Psoas muscle (tissue), 7 donors: ENCODE measurements at regions not wholly inside any gene's neighbourhood (a gene's known extent, or its start where the extent isn't known, plus 50 kb on each side); places are given as distances from the start of the nearest gene placed in this dataset.
"Not testable (repeated sequence)": the region's sequence is repeated elsewhere in the genome, so short reads cannot be mapped to it uniquely, and the experiment has no call there.

Source experiments
- ATAC-seq, 4 donors: fragments of 200-7000 bp; cut with Tn5 transposase; one replicate each; pipeline ENCODE4 v1.9.1; 2020; ENCODE audit warnings: moderate library complexity in 3 of 4, mild to moderate bottlenecking in 2 of 4
- DNase-seq, 2 donors: peaks; one replicate each; pipeline ENCODE4 v3.0.0-alpha.2; 2020
- H3K27ac ChIP-seq: fragments of 200-600 bp; one replicate; pipeline ENCODE4 v1.8.0; 2022
- H3K27me3 ChIP-seq, 3 donors: fragments of 200-600 bp in 1 of 3; one replicate each; pipeline versions ENCODE4 v1.6.1 to v1.8.0; 2013 to 2022; ENCODE audit warnings: low read length in 2 of 3, mild to moderate bottlenecking in 2 of 3, moderate library complexity in 1 of 3; ENCODE audit not compliant: insufficient read depth in 3 of 3
- H3K36me3 ChIP-seq, 2 donors: fragments of 200-600 bp in 1 of 2; one replicate each; pipeline versions ENCODE4 v1.6.1 to v1.8.0; 2013 to 2022; ENCODE audit warnings: low read depth in 1 of 2, mild to moderate bottlenecking in 1 of 2, moderate library complexity in 1 of 2; ENCODE audit not compliant: insufficient read depth in 1 of 2
- H3K4me1 ChIP-seq: fragments of 200-600 bp; one replicate; pipeline ENCODE4 v1.8.0; 2022
- H3K4me3 ChIP-seq: fragments of 200-600 bp; one replicate; pipeline ENCODE4 v1.8.0; 2022; ENCODE audit warnings: mild to moderate bottlenecking
- H3K9me3 ChIP-seq: fragments of 200-600 bp; one replicate; pipeline ENCODE4 v1.8.0; 2022
- WGBS, 3 donors: extraction: QIAGEN DNeasy Blood & Tissue Kit; methylation state at CpG; one replicate each; pipeline versions ENCODE4 v1.1.6 to v1.1.7; 2013; 5-methylcytosine and 5-hydroxymethylcytosine counted together
- intact Hi-C, 2 donors: fragments of 100-400 bp; cut with DNase I; formaldehyde crosslinking; loops; one replicate each; pipeline versions ENCODE4 v1.11.0 to v1.14.2; 2022
- TF ChIP-seq, protein P1 (sequence below): fragments of 200-600 bp; IDR thresholded peaks from one replicate; pipeline ENCODE4 v1.8.0; 2022; ENCODE audit warnings: antibody characterized with exemption
- donor health status: healthy with polysubstance abuse.
- donor health status: DM: no; HTN: no; CAD: no; lungs with moderate emphysema.
- donor health status: Bipolar disorder and iron deficiency.
- donor health status: healthy.
- donor health status: DM: yes; HTN: yes; CAD: no.
- donor health status: DM: no; HTN: no; CAD: no.
- donor health status: DM: yes; HTN: yes; CAD: no.

GRCh38 chr20:29743101-29743931, 1514.1 kb upstream of the DEFB115 start:
- Histone ChIP-seq H3K4me1 (no peaks in the 10 kb centered on the region), H3K4me3 (no peak overlapping the region), H3K36me3 (no peaks in the 10 kb centered on the region), H3K27me3 (peaks cover 0 to 15% (median 0%) of the 10 kb centered on the region in 3 donors), H3K27ac (no peak overlapping the region), H3K9me3 (peaks cover 7% of the 10 kb centered on the region)
- DNase-seq (peak in 1 of 2 donors; percentile 46), ATAC-seq (no peak)
- TF ChIP-seq, protein P1, sequence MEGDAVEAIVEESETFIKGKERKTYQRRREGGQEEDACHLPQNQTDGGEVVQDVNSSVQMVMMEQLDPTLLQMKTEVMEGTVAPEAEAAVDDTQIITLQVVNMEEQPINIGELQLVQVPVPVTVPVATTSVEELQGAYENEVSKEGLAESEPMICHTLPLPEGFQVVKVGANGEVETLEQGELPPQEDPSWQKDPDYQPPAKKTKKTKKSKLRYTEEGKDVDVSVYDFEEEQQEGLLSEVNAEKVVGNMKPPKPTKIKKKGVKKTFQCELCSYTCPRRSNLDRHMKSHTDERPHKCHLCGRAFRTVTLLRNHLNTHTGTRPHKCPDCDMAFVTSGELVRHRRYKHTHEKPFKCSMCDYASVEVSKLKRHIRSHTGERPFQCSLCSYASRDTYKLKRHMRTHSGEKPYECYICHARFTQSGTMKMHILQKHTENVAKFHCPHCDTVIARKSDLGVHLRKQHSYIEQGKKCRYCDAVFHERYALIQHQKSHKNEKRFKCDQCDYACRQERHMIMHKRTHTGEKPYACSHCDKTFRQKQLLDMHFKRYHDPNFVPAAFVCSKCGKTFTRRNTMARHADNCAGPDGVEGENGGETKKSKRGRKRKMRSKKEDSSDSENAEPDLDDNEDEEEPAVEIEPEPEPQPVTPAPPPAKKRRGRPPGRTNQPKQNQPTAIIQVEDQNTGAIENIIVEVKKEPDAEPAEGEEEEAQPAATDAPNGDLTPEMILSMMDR, result no peak
- WGBS, 3 donors, result 31 to 58% (median 37%) methylated on average over 68 to 80 of the region's 80 CpGs
- intact Hi-C loops, result no loop called here

DNA sequence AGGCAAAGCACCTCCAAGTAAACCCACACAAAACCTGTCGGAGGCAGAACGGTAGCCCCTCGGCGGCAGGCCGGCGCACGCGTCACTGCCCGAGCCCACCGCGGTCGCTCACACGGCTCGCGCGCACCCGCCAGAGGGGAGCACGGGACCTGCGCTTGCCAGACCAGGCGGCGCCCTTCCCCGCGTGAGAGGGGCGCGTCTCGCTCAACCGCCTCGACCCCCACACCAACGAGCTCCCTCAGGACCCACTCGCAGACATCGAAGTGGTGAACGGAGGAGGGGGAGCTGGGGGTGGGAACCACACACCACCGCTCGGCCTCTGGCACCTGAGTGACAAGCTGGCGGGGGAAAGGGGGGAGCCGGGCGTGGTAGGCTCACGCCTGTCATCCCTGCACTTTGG, 1513.4 kb upstream of the DEFB115 start:
- TF ChIP-seq, protein P1, result no peak
- Histone ChIP-seq H3K27ac (no peak overlapping the region), H3K4me1 (no peaks in the 10 kb centered on the region), H3K36me3 (no peaks in the 10 kb centered on the region), H3K4me3 (no peak overlapping the region), H3K9me3 (peaks cover 2% of the 10 kb centered on the region), H3K27me3 (peaks cover 0 to 15% (median 0%) of the 10 kb centered on the region in 3 donors)
- DNase-seq, result no peak
- 34 to 60% (median 38%) methylated on average over 37 to 38 of the region's 38 CpGs for WGBS, 3 donors
- intact Hi-C loops, result no loop called here
- ATAC-seq, result no peak

GRCh38 chr20:29745534-29746245, 1511.8 kb upstream of the DEFB115 start:
- peaks cover 0 to 15% (median 0%) of the 10 kb centered on the region in 3 donors for H3K27me3 ChIP-seq
- DNase-seq, H3K4me1 ChIP-seq, H3K4me3 ChIP-seq, ATAC-seq, H3K36me3 ChIP-seq, intact Hi-C loops, H3K9me3 ChIP-seq, H3K27ac ChIP-seq: not testable (repeated sequence)
- whole genome bisulfite sequencing, 3 donors, result 76 to 81% (median 81%) methylated on average over 25 to 26 of the region's 26 CpGs

GRCh38 chr20:29750268-29750899, 1507.1 kb upstream of the DEFB115 start:
- no peak overlapping the region for H3K4me3 ChIP-seq
- no peaks in the 10 kb centered on the region for H3K4me1 ChIP-seq
- ATAC-seq (no peak), DNase-seq (no peak)
- TF ChIP-seq, protein P1, result no peak
- no peaks in the 10 kb centered on the region for H3K27me3 ChIP-seq
- H3K36me3 ChIP-seq, result no peaks in the 10 kb centered on the region
- WGBS, 3 donors, result 90 to 92% (median 90%) methylated on average over 33 of the region's 33 CpGs
- no peaks in the 10 kb centered on the region for H3K9me3 ChIP-seq
- no peak overlapping the region for H3K27ac ChIP-seq
- intact Hi-C loops, result no loop called here

GRCh38 chr20:29752644-29753425, 1504.6 kb upstream of the DEFB115 start:
- H3K27ac ChIP-seq, intact Hi-C loops, H3K4me1 ChIP-seq, H3K36me3 ChIP-seq, ATAC-seq, H3K9me3 ChIP-seq, H3K4me3 ChIP-seq, DNase-seq, H3K27me3 ChIP-seq: not testable (repeated sequence)
- WGBS, 3 donors, result 27 to 34% (median 29%) methylated on average over 23 to 24 of the region's 24 CpGs

DNA sequence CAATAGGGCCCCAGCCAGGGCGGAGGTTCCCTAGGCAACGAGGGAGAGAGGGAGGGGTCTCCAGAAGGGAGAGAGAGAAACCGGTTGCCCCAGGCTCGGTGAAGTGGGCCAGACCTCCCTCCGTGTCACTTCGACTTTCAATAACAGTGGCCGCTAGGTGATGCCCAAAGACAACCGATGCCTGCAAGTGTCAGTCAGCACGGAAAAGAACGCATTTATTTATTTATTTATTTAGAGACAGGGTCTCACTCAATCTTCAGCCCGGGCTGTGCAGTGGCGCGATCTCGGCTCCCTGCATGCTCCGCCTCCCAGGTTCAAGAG, 1504.1 kb upstream of the DEFB115 start:
- H3K36me3 ChIP-seq, H3K4me1 ChIP-seq, H3K27me3 ChIP-seq, intact Hi-C loops, DNase-seq, H3K9me3 ChIP-seq, H3K4me3 ChIP-seq, H3K27ac ChIP-seq, ATAC-seq: not testable (repeated sequence)
- WGBS, 3 donors, result 21 to 46% (median 21%) methylated on average over 15 of the region's 15 CpGs

DNA sequence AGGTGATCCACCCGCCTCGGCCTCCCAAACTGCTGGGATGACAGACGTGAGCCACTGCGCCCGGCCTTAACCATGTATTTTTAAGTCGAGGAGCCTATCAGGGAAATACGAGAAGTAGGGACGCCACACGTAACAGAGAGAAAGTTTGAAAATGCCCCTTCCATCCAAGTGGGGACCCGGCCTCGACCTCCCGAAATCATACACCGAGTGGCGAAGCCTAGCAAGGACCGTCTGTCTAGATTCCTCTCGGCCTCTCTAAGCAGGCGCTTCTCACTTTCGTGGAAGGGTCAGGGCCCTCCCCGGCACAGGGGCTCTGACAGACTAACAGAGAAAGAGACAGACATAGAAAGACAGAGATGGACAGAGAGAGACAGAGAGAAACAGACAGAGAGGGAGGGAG, 1503.6 kb upstream of the DEFB115 start:
- H3K4me3 ChIP-seq, ATAC-seq, H3K36me3 ChIP-seq, H3K27me3 ChIP-seq, intact Hi-C loops, H3K4me1 ChIP-seq, H3K9me3 ChIP-seq, H3K27ac ChIP-seq, DNase-seq: not testable (repeated sequence)
- 62 to 82% (median 68%) methylated on average over 19 of the region's 19 CpGs for WGBS, 3 donors
